GM21423 (cell line): ENCODE measurements at regions not wholly inside any gene's neighbourhood (a gene's known extent, or its start where the extent isn't known, plus 50 kb on each side); places are given as distances from the start of the nearest gene placed in this dataset.

ENCODE experiments used
- ATAC-seq: cut with Tn5 transposase; IDR thresholded peaks from one replicate; pipeline ENCODE4 v1.9.1; 2021; ENCODE audit warnings: mild to moderate bottlenecking, moderate library complexity; ENCODE audit not compliant: unreplicated experiment

DNA sequence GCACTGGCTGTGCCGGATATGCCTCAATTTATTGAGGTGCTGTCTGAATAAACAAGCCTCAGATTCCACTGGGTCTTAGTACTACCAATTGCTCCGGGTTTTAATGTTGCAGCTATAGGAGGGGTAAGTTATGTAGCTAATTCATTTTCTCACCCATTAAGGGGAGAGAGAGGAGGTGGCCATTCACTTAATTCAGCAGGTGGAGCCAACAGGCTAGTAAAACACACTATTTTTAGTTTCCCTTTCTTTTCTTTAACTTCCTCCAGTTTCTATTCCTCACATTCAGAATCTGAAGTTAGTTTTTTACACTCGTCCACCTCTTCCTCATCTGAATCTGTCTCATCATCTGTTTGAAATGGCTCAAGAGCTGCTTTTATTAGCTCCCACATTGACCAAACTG lies 105.6 kb upstream of the CDH10 start:
- no peak for ATAC-seq

DNA sequence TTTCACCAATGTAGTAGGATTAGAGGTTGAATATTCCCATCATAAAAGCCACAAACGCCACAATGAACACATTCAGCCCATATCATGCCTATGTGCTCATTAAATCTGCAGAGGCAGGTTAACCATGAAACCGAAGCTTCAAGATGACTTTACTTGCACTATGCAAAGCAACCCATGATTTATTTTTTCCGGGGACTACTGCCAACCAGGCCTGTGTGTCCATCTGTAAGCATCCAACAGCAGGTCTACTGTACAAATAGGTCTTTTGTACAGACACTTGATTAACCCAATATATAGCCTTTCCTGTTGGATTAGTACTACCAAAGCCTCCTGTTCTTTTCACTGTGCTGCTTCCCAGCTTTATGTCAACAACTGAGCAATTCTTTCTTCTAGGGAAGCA lies 104.9 kb upstream of the CDH10 start:
- ATAC-seq: no peak

DNA sequence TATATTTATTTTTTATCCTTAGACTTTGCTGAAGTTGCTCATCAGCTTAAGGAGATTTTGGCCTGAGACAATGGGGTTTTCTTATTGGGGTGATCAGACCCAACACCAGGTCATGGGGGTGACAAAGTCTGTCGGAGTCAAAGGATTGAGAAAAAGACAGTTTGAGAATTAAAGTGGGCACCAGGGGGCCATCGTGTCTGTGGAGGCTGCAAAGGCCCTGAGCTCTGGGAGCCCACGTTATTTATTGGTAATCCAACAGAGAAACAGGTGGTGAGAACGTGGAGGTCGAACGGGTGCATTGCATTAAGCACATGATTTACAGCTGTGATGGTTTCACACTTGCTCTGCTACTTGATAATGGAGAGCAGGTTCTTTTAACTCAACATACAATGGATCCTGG lies 102.5 kb upstream of the CDH10 start:
- ATAC-seq: no peak

DNA sequence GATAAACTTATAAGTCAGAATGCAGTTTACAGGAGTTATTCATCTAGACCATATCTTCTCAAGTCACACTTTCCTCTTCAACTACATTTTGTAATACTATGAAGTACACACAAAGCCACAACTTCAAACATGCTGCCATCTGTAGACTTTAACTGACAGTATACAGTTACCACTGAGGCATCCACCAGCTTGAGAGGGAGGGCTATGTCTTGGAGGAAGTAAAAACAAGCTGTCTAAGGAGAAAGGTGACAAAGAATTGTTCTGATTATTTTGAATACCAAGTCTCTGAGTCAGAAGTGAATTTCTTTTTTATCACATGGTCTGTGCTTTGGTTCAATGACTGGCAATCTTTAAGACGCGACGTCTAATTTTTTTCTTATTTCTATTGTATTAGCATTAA lies 97.6 kb upstream of the CDH10 start:
- ATAC-seq: no peak

DNA sequence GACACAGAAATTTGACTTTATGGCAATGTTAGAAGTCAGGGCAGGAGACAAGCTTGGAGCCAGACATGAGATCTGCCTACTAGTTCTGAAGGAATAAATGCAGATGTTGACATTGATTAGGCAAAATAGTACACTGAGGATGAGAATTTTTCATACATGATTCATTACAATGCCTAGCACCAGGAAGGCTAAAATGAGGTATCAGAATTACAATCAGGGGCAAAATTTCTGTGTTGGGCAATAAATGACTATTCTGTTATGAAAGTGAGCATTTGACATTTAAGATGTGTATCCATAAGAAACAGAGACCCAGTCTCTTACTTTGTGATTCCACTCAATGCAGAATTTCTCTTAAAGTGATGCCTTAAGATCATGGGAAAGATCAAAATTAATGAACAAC lies 92.4 kb upstream of the CDH10 start:
- ATAC-seq: no peak

DNA sequence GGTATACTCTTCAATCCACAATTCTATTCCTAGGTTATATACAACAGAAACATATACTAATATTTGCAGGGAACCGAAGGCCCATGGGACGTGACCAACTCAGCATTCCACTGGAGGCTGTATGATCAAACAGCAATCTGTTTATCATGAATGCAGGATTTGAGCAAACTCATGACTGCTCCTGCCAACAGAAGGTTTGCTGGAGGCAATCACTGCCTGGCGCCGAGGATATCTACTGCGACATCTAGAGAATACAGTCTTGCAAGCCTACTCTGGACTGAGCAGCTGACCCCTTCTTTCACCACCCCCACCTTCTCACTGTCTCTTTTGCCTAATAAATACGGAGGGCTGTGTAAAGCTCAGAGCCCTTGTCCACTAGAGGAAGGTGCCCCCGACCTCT lies 90.5 kb upstream of the CDH10 start:
- no peak for ATAC-seq

DNA sequence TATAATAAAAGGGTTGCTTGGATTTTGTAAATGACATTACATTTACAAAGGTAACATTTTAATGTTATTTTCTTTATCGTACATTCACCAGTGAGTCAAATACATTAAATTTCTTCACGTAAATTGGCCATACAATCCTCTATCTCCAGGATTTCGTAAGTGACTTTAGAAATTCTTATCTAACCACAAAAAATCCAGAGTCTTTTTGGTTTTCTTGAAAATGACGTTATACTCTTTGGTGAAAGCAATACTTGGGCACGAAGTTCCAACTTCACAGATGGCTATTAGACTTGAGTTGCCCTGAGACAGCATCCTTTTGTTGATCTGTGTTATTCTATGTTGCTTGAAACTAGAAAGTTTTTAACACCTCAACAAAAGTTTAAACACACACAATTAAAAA lies 87.4 kb upstream of the CDH10 start:
- ATAC-seq: no peak

DNA sequence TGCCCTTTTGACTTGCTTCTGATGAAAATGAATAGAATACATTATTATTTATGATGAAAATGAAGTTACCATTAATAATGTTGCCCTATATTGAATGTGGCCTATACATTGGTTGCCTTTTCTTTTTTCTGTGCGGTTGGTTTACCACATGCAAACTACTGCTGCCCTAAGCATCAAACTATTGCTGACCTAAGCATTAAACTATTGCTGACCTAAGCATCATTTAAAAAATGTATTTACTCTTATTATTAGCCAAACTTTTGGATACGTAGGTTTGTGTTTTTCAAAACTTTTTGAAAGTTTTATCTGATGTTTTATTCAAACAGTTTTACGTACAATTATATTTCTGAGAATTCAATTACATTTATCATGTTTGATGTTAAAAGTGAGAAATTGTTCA lies 76.0 kb upstream of the CDH10 start:
- no peak for ATAC-seq

DNA sequence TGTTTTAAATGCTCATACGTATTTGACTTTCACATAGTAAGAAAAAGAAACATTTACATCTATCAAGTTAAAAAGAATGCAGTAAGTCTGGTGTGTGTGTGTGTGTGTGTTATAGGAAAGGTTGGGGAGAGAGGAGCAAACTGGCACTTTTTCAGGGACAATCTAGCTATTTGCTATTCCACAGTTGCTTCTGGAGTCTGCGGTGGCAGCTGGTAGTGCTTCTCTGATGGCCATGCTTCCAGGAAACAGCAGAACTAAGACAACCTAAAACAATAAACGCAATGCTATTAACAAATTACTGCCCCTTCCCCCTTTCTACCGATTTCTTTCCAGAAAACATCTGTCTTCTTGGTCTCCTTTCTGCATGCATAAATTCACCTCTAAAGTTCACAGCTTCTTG lies 70.0 kb upstream of the CDH10 start:
- no peak for ATAC-seq

DNA sequence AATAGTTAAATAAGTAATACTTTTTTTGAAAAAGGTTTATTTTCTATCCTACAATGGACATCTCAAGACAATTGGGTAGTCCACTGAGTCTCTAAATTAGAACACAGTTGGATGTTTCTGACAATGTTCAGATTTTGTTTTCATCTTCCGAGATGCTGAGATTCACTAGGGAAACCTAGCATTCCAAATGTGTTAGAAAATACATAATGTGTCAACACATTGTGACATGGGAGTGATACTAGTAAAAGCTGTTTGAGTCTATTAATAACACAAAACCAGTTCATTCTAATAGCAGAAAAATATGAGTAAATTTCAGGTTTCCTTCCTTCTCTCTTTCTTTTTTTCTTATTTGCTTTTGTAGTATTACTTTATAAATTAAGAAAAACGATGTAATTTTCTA lies 68.2 kb upstream of the CDH10 start:
- no peak for ATAC-seq

DNA sequence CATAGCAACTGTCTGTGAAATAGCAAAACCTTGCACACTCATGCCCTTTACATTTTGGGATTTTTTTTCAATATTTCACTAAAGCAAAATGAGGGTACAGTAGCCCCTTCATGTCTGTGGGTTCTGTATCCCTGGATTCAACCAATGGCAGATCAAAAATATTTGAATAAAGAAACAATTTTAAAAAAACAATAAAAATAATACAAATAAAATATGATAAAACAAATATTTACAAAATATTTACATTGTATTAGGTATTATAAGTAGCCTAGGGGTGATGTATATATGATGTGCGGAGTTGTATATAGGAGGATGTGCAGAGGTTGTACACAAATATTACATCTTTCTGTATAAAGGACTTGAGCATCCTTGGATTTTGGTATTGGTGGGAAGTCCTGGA lies 67.3 kb upstream of the CDH10 start:
- ATAC-seq: no peak

DNA sequence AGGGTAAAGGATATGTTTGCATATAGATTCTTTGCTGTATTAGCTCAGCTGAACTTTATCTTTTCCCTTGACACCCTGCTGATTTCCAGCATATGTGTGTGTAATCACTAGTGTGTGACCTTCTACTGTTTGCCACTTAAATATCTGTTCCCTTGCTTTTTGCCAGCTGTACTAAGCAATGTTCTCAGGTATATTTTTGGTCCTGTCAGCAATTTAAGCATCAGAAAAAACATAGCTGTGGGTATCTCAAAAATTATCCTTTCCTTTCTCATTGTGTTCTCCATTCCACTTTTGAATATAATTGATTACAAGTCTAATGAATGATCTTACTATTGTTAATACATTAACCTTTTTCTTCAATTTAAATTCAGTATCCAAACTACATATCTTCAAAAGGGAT lies 59.2 kb upstream of the CDH10 start:
- ATAC-seq: no peak
